AG04450 (cell line): ENCODE measurements at regions not wholly inside any gene's neighbourhood (a gene's known extent, or its start where the extent isn't known, plus 50 kb on each side); places are given as distances from the start of the nearest gene placed in this dataset.

Source experiments
- CTCF ChIA-PET: fragments of 300-600, 350-600 bp; formaldehyde crosslinking; extraction: SDS; loops from one replicate; lab custom pipeline; 2022; ENCODE audit warnings: antibody characterized with exemption, inconsistent platforms; lab: Charles Lee
- POLR2A ChIA-PET: fragments of 350-600 bp; formaldehyde crosslinking; extraction: SDS; loops from one replicate; lab custom pipeline; 2021; ENCODE audit warnings: antibody characterized with exemption, inconsistent platforms; lab: Yijun Ruan, JAX
- DNase-seq: peaks from one replicate; pipeline ENCODE4 v3.0.0-alpha.2; 2011; ENCODE audit warnings: low read depth, low spot score
- H3K27ac ChIP-seq: one replicate; pipeline ENCODE4 v1.5.1; 2012; ENCODE audit warnings: low read depth, low read length, control low read depth
- H3K27me3 ChIP-seq: one replicate; pipeline ENCODE4 v1.6.0; 2012; ENCODE audit warnings: low read length; ENCODE audit not compliant: control insufficient read depth, insufficient read depth
- H3K4me3 ChIP-seq: 2 replicates; pipeline ENCODE4 v1.5.1; 2011; ENCODE audit warnings: mild to moderate bottlenecking, low read depth, low read length, control low read depth
- H3K9me3 ChIP-seq: 2 replicates; pipeline ENCODE4 v1.5.1; 2012; ENCODE audit warnings: low read length; ENCODE audit not compliant: control insufficient read depth, insufficient read depth
- CTCF ChIP-seq: IDR thresholded peaks from 2 replicates; pipeline ENCODE4 v1.5.1; 2011; ENCODE audit warnings: low read depth, low read length, control low read depth, inconsistent platforms

- Histone ChIP-seq H3K4me3 (no peak overlapping the region), H3K27me3 (peaks cover 6% of the 10 kb centered on the region), H3K9me3 (no peaks in the 10 kb centered on the region), H3K27ac (no peak overlapping the region)
- ChIA-PET CTCF (no interaction called here), POLR2A (no interaction called here)
- no peak for DNase-seq
- TF ChIP-seq CTCF, result no peak
Measured at GRCh38 chr7:3106361-3106826, 62.7 kb upstream of the CARD11 start.

GRCh38 chr7:3107228-3107763 is 63.6 kb upstream of the CARD11 start:
- TF ChIP-seq CTCF, result no peak
- POLR2A ChIA-PET, result no interaction called here
- CTCF ChIA-PET, result no interaction called here
- H3K9me3 ChIP-seq, result no peaks in the 10 kb centered on the region
- H3K27ac ChIP-seq, result no peak overlapping the region
- H3K27me3 ChIP-seq, result peaks cover 6% of the 10 kb centered on the region
- H3K4me3 ChIP-seq, result no peak overlapping the region
- DNase-seq, result no peak

GRCh38 chr7:3107889-3108570 is 64.4 kb upstream of the CARD11 start:
- no peak overlapping the region for H3K4me3 ChIP-seq
- H3K27me3 ChIP-seq, result peaks cover 9% of the 10 kb centered on the region
- POLR2A ChIA-PET, result no interaction called here
- H3K27ac ChIP-seq, result no peak overlapping the region
- H3K9me3 ChIP-seq, result no peaks in the 10 kb centered on the region
- DNase-seq, result no peak
- CTCF ChIA-PET, result no interaction called here
- no peak for TF ChIP-seq CTCF

- Histone ChIP-seq H3K9me3 (no peaks in the 10 kb centered on the region), H3K27ac (no peak overlapping the region), H3K4me3 (no peak overlapping the region), H3K27me3 (peaks cover 9% of the 10 kb centered on the region)
- CTCF ChIA-PET, result no interaction called here
- DNase-seq, result no peak
- POLR2A ChIA-PET, result no interaction called here
- no peak for TF ChIP-seq CTCF
Measured at GRCh38 chr7:3109311-3109915, 65.7 kb upstream of the CARD11 start.

- no peak for DNase-seq
- POLR2A ChIA-PET, result no interaction called here
- CTCF ChIA-PET, result no interaction called here
- Histone ChIP-seq H3K9me3 (no peaks in the 10 kb centered on the region), H3K27me3 (peaks cover 3% of the 10 kb centered on the region), H3K4me3 (no peak overlapping the region), H3K27ac (no peak overlapping the region)
- TF ChIP-seq CTCF, result no peak
Measured at GRCh38 chr7:3112479-3113134, 68.9 kb upstream of the CARD11 start.
